ENCODE measurements at regions not wholly inside any gene's neighbourhood (a gene's known extent, or its start where the extent isn't known, plus 50 kb on each side); places are given as distances from the start of the nearest gene placed in this dataset.

DNA sequence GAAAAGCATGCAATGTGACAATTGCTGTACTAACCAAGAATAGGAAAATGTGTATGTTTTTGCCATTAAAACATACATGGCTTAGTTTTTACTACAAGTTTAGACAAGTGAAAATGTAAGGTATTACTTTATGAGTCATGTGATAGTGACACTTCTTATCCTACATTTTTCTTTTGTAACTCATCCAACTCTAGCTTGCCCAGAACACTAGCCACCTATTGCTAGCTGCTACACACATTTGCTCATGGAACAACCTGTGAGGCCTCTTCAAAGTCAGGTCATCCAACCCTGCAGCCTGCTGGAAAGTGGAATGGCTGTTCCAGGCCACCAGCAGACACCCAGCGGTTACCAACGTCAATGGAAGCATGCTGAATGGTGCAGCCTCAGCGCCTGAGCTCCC is 1043.9 kb downstream of the TMEM182 start:
- DNase-seq (ENCODE audit: low read depth in 4 of 6, low spot score in 6 of 6), result no peak
- Histone ChIP-seq H3K27ac (ENCODE audit: low read depth, low read length) (no peak overlapping the region), H3K36me3 (ENCODE audit: control insufficient read depth, insufficient read depth, low read length) (no peaks in the 10 kb centered on the region), H3K9me3 (ENCODE audit: control insufficient read depth, insufficient read depth, low read length) (no peaks in the 10 kb centered on the region), H3K27me3 (ENCODE audit: control insufficient read depth, insufficient read depth, low read length) (no peaks in the 10 kb centered on the region), H3K4me1 (ENCODE audit: control insufficient read depth, insufficient read depth, low read length) (no peaks in the 10 kb centered on the region), H3K4me3 (ENCODE audit: low read depth, low read length) (no peak overlapping the region)
- 96% methylated on average over 2 of the region's 3 CpGs for WGBS (ENCODE audit: insufficient coverage)

DNA sequence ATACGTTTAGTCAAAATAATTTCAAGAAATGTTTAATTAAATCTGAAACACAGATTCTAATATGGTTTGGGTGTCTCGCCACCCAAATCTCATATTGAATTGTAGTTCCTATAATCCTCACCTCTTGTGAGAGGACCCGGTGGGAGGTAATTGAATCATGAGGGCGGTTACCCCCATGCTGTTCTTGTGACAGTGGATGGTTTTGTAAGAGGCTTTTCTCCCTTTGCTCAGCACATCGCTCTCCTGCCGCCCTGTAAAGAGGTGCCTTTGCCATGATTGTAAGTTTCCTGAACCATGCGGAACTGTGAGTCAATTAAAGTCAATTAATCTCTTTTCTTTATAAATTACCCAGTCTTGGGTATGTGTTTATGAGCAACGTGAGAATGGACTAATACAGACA is 1045.1 kb upstream of the POU3F3 start:
- peak in 1 of 6 donors; percentile 46 for DNase-seq (ENCODE audit: low read depth in 4 of 6, low spot score in 6 of 6)
- no CpG with 5 or more reads among the region's 8 CpGs for WGBS (ENCODE audit: insufficient coverage)
- no peak overlapping the region for H3K27ac ChIP-seq (ENCODE audit: low read depth, low read length)

DNA sequence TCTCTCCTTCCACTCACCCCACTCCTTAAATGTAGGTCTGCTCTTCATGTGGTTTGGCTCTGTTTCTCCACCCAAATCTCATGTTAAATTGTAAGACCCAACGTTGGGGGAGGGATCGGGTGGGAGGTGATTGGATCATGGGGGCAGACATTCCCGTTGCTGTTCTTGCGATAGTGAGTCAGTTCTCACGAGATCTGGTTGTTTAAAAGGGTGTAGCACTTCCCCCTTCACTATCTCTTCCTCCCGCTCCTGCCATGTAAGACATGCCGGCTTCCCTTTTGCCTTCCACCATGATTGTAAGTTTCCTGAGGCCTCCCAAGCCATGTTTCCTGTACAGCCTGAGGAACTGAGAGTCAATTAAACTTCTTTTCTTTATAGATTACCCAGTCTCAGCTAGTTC is 1044.5 kb upstream of the POU3F3 start:
- Histone ChIP-seq H3K27me3 (ENCODE audit: control insufficient read depth, insufficient read depth, low read length) (no peaks in the 10 kb centered on the region), H3K9me3 (ENCODE audit: control insufficient read depth, insufficient read depth, low read length) (no peaks in the 10 kb centered on the region), H3K4me1 (ENCODE audit: control insufficient read depth, insufficient read depth, low read length) (no peaks in the 10 kb centered on the region), H3K4me3 (ENCODE audit: low read depth, low read length) (no peak overlapping the region), H3K27ac (ENCODE audit: low read depth, low read length) (no peak overlapping the region), H3K36me3 (ENCODE audit: control insufficient read depth, insufficient read depth, low read length) (no peaks in the 10 kb centered on the region)
- WGBS (ENCODE audit: insufficient coverage), result no CpG with 5 or more reads among the region's 7 CpGs
- DNase-seq (ENCODE audit: low read depth in 4 of 6, low spot score in 6 of 6), result no peak

More for the DNA sequence above, 1045.1 kb upstream of the POU3F3 start:
- no peaks in the 10 kb centered on the region for H3K9me3 ChIP-seq (ENCODE audit: control insufficient read depth, insufficient read depth, low read length)
- H3K4me1 ChIP-seq (ENCODE audit: control insufficient read depth, insufficient read depth, low read length), result no peaks in the 10 kb centered on the region
- H3K4me3 ChIP-seq (ENCODE audit: low read depth, low read length), result no peak overlapping the region
- H3K27me3 ChIP-seq (ENCODE audit: control insufficient read depth, insufficient read depth, low read length), result no peaks in the 10 kb centered on the region
- no peaks in the 10 kb centered on the region for H3K36me3 ChIP-seq (ENCODE audit: control insufficient read depth, insufficient read depth, low read length)

DNA sequence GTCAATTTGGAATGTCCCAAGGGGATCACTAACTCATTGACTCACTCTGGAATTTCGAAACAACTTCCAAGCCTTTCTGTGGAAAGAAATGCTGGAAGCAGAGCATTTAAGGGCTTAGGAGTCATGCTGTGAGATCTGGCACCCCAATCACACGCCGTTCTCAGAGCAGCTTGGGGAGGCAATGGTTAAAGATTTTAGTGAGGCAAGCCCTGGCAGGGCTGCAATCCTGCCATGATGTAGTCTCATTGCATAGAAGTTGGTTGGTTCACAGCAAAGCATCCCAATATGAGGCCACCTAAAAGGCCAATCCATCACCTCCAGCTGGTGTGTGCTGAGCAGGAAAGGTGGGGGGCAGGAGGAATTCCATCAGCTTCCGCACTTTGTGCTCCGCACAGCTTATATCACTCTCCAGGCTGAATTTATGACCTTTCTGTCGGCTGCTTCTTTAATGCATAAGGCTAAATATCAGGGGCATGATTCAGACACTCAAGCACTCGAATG is 1043.9 kb upstream of the POU3F3 start:
- H3K9me3 ChIP-seq (ENCODE audit: control insufficient read depth, insufficient read depth, low read length), result no peaks in the 10 kb centered on the region
- H3K4me1 ChIP-seq (ENCODE audit: control insufficient read depth, insufficient read depth, low read length), result no peaks in the 10 kb centered on the region
- H3K36me3 ChIP-seq (ENCODE audit: control insufficient read depth, insufficient read depth, low read length), result no peaks in the 10 kb centered on the region
- no peak overlapping the region for H3K4me3 ChIP-seq (ENCODE audit: low read depth, low read length)
- peak in 2 of 6 donors; percentile 3 to 77 for DNase-seq (ENCODE audit: low read depth in 4 of 6, low spot score in 6 of 6)
- H3K27me3 ChIP-seq (ENCODE audit: control insufficient read depth, insufficient read depth, low read length), result no peaks in the 10 kb centered on the region
- H3K27ac ChIP-seq (ENCODE audit: low read depth, low read length), result no peak overlapping the region
- 57% methylated on average over 5 of the region's 7 CpGs for WGBS (ENCODE audit: insufficient coverage)

DNA sequence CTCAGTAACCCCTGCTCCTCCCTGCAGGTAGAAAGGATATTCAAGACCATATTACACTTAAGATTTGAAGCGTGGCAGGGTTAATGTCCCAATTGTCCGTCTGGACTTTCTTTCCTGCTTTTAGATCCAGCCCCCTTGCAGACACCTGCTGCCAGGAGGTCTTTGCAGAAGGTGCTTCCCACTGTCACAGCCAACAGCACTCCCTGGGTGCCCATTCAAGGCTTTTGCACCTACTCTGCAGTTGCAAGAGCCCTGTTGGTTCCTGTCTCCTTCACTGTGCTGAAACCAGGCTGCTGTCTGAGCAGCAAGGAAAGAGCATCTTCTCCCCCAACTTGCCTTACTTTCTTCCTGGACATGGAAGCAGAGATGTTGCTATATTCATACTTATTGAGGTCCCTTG is 1043.0 kb upstream of the POU3F3 start:
- Histone ChIP-seq H3K36me3 (ENCODE audit: control insufficient read depth, insufficient read depth, low read length) (no peaks in the 10 kb centered on the region), H3K4me3 (ENCODE audit: low read depth, low read length) (no peak overlapping the region), H3K4me1 (ENCODE audit: control insufficient read depth, insufficient read depth, low read length) (no peaks in the 10 kb centered on the region), H3K27ac (ENCODE audit: low read depth, low read length) (no peak overlapping the region), H3K27me3 (ENCODE audit: control insufficient read depth, insufficient read depth, low read length) (no peaks in the 10 kb centered on the region), H3K9me3 (ENCODE audit: control insufficient read depth, insufficient read depth, low read length) (no peaks in the 10 kb centered on the region)
- 83% methylated on average over 2 of the region's 2 CpGs for WGBS (ENCODE audit: insufficient coverage)
- no peak for DNase-seq (ENCODE audit: low read depth in 4 of 6, low spot score in 6 of 6)

DNA sequence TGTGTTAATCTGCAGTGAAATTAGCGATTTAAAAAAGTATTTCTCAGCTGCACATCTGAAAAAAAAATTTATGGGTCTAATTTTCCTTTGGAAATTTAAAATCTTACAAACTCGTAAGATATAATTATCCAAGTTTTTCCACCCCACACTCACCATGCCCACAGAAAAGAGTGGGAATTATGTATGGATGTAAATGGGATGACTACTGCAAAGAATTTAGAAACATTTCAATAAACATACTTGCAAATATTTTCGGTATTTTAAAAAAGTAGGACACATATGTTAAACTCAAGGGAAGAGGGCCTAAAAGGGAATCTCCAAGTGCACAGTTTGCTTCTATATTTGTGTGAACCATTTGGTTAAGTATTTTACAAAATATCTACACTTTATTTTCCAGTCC is 1039.9 kb upstream of the POU3F3 start:
- H3K36me3 ChIP-seq (ENCODE audit: control insufficient read depth, insufficient read depth, low read length), result no peaks in the 10 kb centered on the region
- no CpG with 5 or more reads among the region's 3 CpGs for WGBS (ENCODE audit: insufficient coverage)
- no peaks in the 10 kb centered on the region for H3K9me3 ChIP-seq (ENCODE audit: control insufficient read depth, insufficient read depth, low read length)
- H3K27me3 ChIP-seq (ENCODE audit: control insufficient read depth, insufficient read depth, low read length), result no peaks in the 10 kb centered on the region
- peak in 1 of 6 donors; percentile 60 for DNase-seq (ENCODE audit: low read depth in 4 of 6, low spot score in 6 of 6)
- H3K27ac ChIP-seq (ENCODE audit: low read depth, low read length), result no peak overlapping the region
- H3K4me1 ChIP-seq (ENCODE audit: control insufficient read depth, insufficient read depth, low read length), result no peaks in the 10 kb centered on the region
- H3K4me3 ChIP-seq (ENCODE audit: low read depth, low read length), result no peak overlapping the region

DNA sequence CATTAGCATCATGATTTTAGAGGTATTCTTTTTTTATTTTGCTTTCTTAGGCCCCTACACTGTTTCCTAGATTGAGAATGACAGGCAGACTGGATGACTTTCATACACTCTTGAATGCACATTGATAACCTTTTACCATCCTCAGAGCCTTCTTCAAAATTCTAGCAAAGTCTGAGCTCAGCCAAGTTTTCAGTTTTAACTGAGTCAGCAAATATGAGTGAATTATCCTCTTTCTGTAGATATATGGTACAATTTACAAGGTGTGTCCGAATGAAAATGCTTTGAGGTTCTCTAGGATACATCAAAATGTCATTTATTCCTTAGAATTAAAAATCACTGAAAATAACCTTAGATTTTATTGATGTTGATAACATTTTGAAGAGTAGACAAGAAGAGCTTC is 1038.2 kb upstream of the POU3F3 start:
- H3K27me3 ChIP-seq (ENCODE audit: control insufficient read depth, insufficient read depth, low read length), result no peaks in the 10 kb centered on the region
- no peaks in the 10 kb centered on the region for H3K9me3 ChIP-seq (ENCODE audit: control insufficient read depth, insufficient read depth, low read length)
- WGBS (ENCODE audit: insufficient coverage), result no CpG with 5 or more reads among the region's 1 CpG
- DNase-seq (ENCODE audit: low read depth in 4 of 6, low spot score in 6 of 6), result no peak
- no peaks in the 10 kb centered on the region for H3K36me3 ChIP-seq (ENCODE audit: control insufficient read depth, insufficient read depth, low read length)
- H3K4me1 ChIP-seq (ENCODE audit: control insufficient read depth, insufficient read depth, low read length), result no peaks in the 10 kb centered on the region
- no peak overlapping the region for H3K27ac ChIP-seq (ENCODE audit: low read depth, low read length)
- no peak overlapping the region for H3K4me3 ChIP-seq (ENCODE audit: low read depth, low read length)

DNA sequence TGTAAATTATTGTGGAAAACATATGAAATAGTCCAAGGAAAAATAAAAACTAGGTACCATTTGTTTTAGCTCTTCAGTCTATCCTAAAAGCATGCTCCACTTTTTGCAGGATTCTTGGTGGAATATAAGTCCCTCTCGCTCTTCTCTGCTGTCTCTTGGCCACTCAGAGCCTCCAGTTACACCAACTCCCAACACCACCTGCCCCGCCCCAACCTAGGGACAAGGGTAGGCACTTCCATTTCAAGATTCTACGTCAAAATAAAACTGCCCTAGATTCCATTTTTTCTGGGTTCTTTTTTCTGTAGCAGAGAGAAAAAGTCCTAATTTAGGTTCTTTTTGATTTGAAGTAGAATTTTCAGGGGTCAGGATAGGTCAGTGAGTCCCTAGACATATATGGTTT is 1036.2 kb upstream of the POU3F3 start:
- H3K36me3 ChIP-seq (ENCODE audit: control insufficient read depth, insufficient read depth, low read length), result no peaks in the 10 kb centered on the region
- no peaks in the 10 kb centered on the region for H3K9me3 ChIP-seq (ENCODE audit: control insufficient read depth, insufficient read depth, low read length)
- no peaks in the 10 kb centered on the region for H3K27me3 ChIP-seq (ENCODE audit: control insufficient read depth, insufficient read depth, low read length)
- no peak overlapping the region for H3K4me3 ChIP-seq (ENCODE audit: low read depth, low read length)
- no CpG with 5 or more reads among the region's 3 CpGs for whole genome bisulfite sequencing (ENCODE audit: insufficient coverage)
- no peak for DNase-seq (ENCODE audit: low read depth in 4 of 6, low spot score in 6 of 6)
- no peak overlapping the region for H3K27ac ChIP-seq (ENCODE audit: low read depth, low read length)
- H3K4me1 ChIP-seq (ENCODE audit: control insufficient read depth, insufficient read depth, low read length), result no peaks in the 10 kb centered on the region

DNA sequence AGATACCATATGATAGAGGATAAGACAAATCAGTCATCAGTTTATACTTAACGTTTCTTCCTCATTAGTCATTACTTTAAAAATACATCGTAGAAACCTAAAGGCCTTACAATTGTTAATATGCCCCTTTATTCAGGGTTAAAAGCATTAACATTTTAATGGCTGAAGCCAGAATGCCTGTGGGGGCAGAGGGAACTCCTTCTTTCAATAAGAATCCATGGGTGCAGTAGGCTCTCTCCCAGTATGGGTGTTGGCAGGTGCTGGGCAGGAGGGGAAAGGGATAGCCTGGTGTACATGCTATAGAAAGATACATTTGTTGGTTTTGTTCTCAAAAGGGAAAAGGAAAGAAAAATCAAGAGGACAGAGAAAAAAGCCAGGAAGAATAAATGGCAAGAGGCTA is 1035.7 kb upstream of the POU3F3 start:
- no peak overlapping the region for H3K4me3 ChIP-seq (ENCODE audit: low read depth, low read length)
- no peaks in the 10 kb centered on the region for H3K27me3 ChIP-seq (ENCODE audit: control insufficient read depth, insufficient read depth, low read length)
- H3K4me1 ChIP-seq (ENCODE audit: control insufficient read depth, insufficient read depth, low read length), result no peaks in the 10 kb centered on the region
- no CpG with 5 or more reads among the region's 2 CpGs for whole genome bisulfite sequencing (ENCODE audit: insufficient coverage)
- no peaks in the 10 kb centered on the region for H3K9me3 ChIP-seq (ENCODE audit: control insufficient read depth, insufficient read depth, low read length)
- no peak overlapping the region for H3K27ac ChIP-seq (ENCODE audit: low read depth, low read length)
- H3K36me3 ChIP-seq (ENCODE audit: control insufficient read depth, insufficient read depth, low read length), result no peaks in the 10 kb centered on the region
- no peak for DNase-seq (ENCODE audit: low read depth in 4 of 6, low spot score in 6 of 6)

DNA sequence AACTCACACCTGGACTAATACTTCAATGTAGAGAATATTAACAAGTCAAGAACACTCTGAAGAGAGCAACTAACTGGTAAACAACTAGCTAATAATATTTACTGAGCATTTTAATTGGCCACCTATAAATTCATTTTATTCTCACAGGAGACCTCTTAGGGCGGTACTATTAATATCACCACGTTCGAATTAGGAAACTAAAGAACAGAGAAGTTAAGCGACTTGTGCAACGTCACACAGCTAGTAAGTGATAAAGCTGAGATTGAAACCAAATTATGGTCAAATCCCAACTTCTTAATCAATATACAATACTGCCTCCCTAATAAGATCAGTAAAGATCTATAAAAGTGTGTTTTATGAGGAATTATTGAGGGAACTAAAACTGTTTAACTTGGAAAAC is 1034.3 kb upstream of the POU3F3 start:
- DNase-seq (ENCODE audit: low read depth in 4 of 6, low spot score in 6 of 6), result no peak
- WGBS (ENCODE audit: insufficient coverage), result no CpG with 5 or more reads among the region's 5 CpGs

More for the DNA sequence above, 1034.3 kb upstream of the POU3F3 start:
- no peak overlapping the region for H3K4me3 ChIP-seq (ENCODE audit: low read depth, low read length)
- no peaks in the 10 kb centered on the region for H3K36me3 ChIP-seq (ENCODE audit: control insufficient read depth, insufficient read depth, low read length)
- H3K27me3 ChIP-seq (ENCODE audit: control insufficient read depth, insufficient read depth, low read length), result no peaks in the 10 kb centered on the region
- no peak overlapping the region for H3K27ac ChIP-seq (ENCODE audit: low read depth, low read length)
- no peaks in the 10 kb centered on the region for H3K9me3 ChIP-seq (ENCODE audit: control insufficient read depth, insufficient read depth, low read length)
- no peaks in the 10 kb centered on the region for H3K4me1 ChIP-seq (ENCODE audit: control insufficient read depth, insufficient read depth, low read length)

All from spinal cord (tissue), 9 donors.